Thoracic aorta (tissue), 2 donors: ENCODE measurements at regions not wholly inside any gene's neighbourhood (a gene's known extent, or its start where the extent isn't known, plus 50 kb on each side); places are given as distances from the start of the nearest gene placed in this dataset.
"Not testable (repeated sequence)": the region's sequence is repeated elsewhere in the genome, so short reads cannot be mapped to it uniquely, and the experiment has no call there.

Experiments used
- ATAC-seq: fragments of 150-250 bp; one replicate; pipeline ENCODE4 v1.8.0; 2017; ENCODE audit warnings: low read depth; ENCODE audit not compliant: insufficient number of reproducible peaks, low FRiP score
- DNase-seq: peaks from one replicate; pipeline ENCODE4 v3.0.0-alpha.2; 2020; ENCODE audit warnings: low spot score
- H3K27ac ChIP-seq, 2 donors: fragments of 200-600 bp; sonication (generic); 1 replicate in 1 of 2; 2 replicates in 1 of 2; pipeline ENCODE4 v1.5.1; 2016; ENCODE audit warnings: mild to moderate bottlenecking in 2 of 2, moderate library complexity in 2 of 2
- H3K27me3 ChIP-seq: fragments of 200-600 bp; sonication (generic); replicated peaks from 2 replicates; pipeline ENCODE4 v1.6.0; 2016; ENCODE audit warnings: mild to moderate bottlenecking; ENCODE audit not compliant: insufficient read depth
- H3K36me3 ChIP-seq: fragments of 200-600 bp; sonication (generic); one replicate; pipeline ENCODE4 v1.5.1; 2016
- H3K4me1 ChIP-seq, 2 donors: fragments of 200-600 bp; sonication (generic); 1 replicate in 1 of 2; 2 replicates in 1 of 2; pipeline versions ENCODE4 v1.5.1 to v1.6.0; 2016; ENCODE audit warnings: low read depth in 2 of 2, mild to moderate bottlenecking in 1 of 2; ENCODE audit not compliant: control insufficient read depth in 1 of 2
- H3K4me3 ChIP-seq: fragments of 200-600 bp; sonication (generic); 2 replicates; pipeline ENCODE4 v1.5.1; 2016; ENCODE audit warnings: mild to moderate bottlenecking
- H3K9me3 ChIP-seq: fragments of 200-600 bp; sonication (generic); 2 replicates; pipeline ENCODE4 v1.5.1; 2016
- CTCF ChIP-seq: fragments of 200-600 bp; sonication (generic); IDR thresholded peaks from one replicate; pipeline ENCODE4 v1.5.1; 2019; ENCODE audit warnings: antibody characterized with exemption

GRCh38 chr2:167646557-167646956 lies 600.8 kb downstream of the STK39 start:
- H3K4me1 ChIP-seq = no peaks in the 10 kb centered on the region
- no peak overlapping the region for H3K27ac ChIP-seq
- DNase-seq = no peak
- H3K9me3 ChIP-seq = no peaks in the 10 kb centered on the region
- no peaks in the 10 kb centered on the region for H3K27me3 ChIP-seq
- no peak overlapping the region for H3K4me3 ChIP-seq
- H3K36me3 ChIP-seq = no peaks in the 10 kb centered on the region
- no peak for ATAC-seq
- no peak for TF ChIP-seq CTCF

GRCh38 chr2:167640096-167640495 lies 607.3 kb downstream of the STK39 start:
- H3K36me3 ChIP-seq = no peaks in the 10 kb centered on the region
- no peak for DNase-seq
- ATAC-seq = no peak

GRCh38 chr2:167637741-167638140 lies 609.7 kb downstream of the STK39 start:
- Histone ChIP-seq H3K27me3 (no peaks in the 10 kb centered on the region), H3K27ac (no peak overlapping the region), H3K4me1 (no peaks in the 10 kb centered on the region), H3K4me3 (no peak overlapping the region), H3K36me3 (no peaks in the 10 kb centered on the region), H3K9me3 (no peaks in the 10 kb centered on the region)
- ATAC-seq = no peak
- TF ChIP-seq CTCF = no peak
- no peak for DNase-seq

More at GRCh38 chr2:167640096-167640495, 607.3 kb downstream of the STK39 start:
- Histone ChIP-seq H3K27me3 (no peaks in the 10 kb centered on the region), H3K9me3 (no peaks in the 10 kb centered on the region), H3K4me1 (no peaks in the 10 kb centered on the region), H3K27ac (no peak overlapping the region), H3K4me3 (no peak overlapping the region)
- no peak for TF ChIP-seq CTCF

- not testable (repeated sequence) for H3K9me3 ChIP-seq, H3K27me3 ChIP-seq, H3K27ac ChIP-seq, H3K36me3 ChIP-seq, H3K4me1 ChIP-seq, ATAC-seq, H3K4me3 ChIP-seq, DNase-seq
These were observed 615.1 kb downstream of the STK39 start for GRCh38 chr2:167632271-167632670.

GRCh38 chr2:167626961-167627360 lies 620.4 kb downstream of the STK39 start:
- H3K27ac ChIP-seq = no peak overlapping the region
- ATAC-seq (no peak), DNase-seq (no peak)
- no peak for TF ChIP-seq CTCF
- H3K9me3 ChIP-seq = no peaks in the 10 kb centered on the region
- H3K36me3 ChIP-seq = no peaks in the 10 kb centered on the region
- H3K4me1 ChIP-seq = no peaks in the 10 kb centered on the region
- no peaks in the 10 kb centered on the region for H3K27me3 ChIP-seq
- no peak overlapping the region for H3K4me3 ChIP-seq

- Histone ChIP-seq H3K27me3 (no peaks in the 10 kb centered on the region), H3K4me1 (no peaks in the 10 kb centered on the region), H3K4me3 (no peak overlapping the region), H3K27ac (no peak overlapping the region), H3K36me3 (no peaks in the 10 kb centered on the region), H3K9me3 (no peaks in the 10 kb centered on the region)
- TF ChIP-seq CTCF = no peak
- DNase-seq = no peak
- ATAC-seq = no peak
These were observed 621.1 kb downstream of the STK39 start for GRCh38 chr2:167626301-167626700.
